HCT116 (cell line): ENCODE measurements at regions not wholly inside any gene's neighbourhood (a gene's known extent, or its start where the extent isn't known, plus 50 kb on each side); places are given as distances from the start of the nearest gene placed in this dataset.

Source experiments
- ATAC-seq: fragments of 200-7000 bp; cut with Tn5 transposase; 2 replicates; pipeline ENCODE4 v1.9.1; 2020; ENCODE audit warnings: mild to moderate bottlenecking, moderate library complexity
- BruUV-seq: library from RNA; stranded (reverse); fragments of 400-500 nt; replicated peaks from 2 replicates; lab custom pipeline; 2021; lab: Mats Ljungman, UMichigan
- CTCF ChIA-PET: fragments of 300-600 bp; sonication (Branson Sonifier 250); formaldehyde crosslinking; loops from one replicate; lab custom pipeline; 2021; ENCODE audit warnings: antibody characterized with exemption; lab: Charles Lee
- POLR2A ChIA-PET: fragments of 300-600, 350-600 bp; sonication (Branson Sonifier 250); formaldehyde crosslinking; loops from one replicate; lab custom pipeline; 2021; ENCODE audit warnings: antibody characterized with exemption; lab: Charles Lee
- RAD21 ChIA-PET, 2 experiments: fragments of 300-600 bp; sonication (Branson Sonifier 250); formaldehyde crosslinking; loops; one replicate each; lab custom pipeline; 2023; ENCODE audit warnings: low total read pairs in 2 of 2; ENCODE audit not compliant: uncharacterized antibody in 2 of 2, unreplicated experiment in 2 of 2, low non-redundant PET in 1 of 2; lab: Charles Lee
- DNase-seq: peaks from one replicate; pipeline ENCODE4 v3.0.0-alpha.2; 2010; ENCODE audit warnings: low read depth, low spot score
- H2AFZ ChIP-seq: fragments of 200-600 bp; shearing (Covaris generic), sonication (generic); 2 replicates; pipeline ENCODE4 v1.6.1; 2017; ENCODE audit warnings: low read depth, mixed run types, mixed read lengths, antibody characterized with exemption, low read length; ENCODE audit not compliant: poor library complexity, severe bottlenecking
- H3K27ac ChIP-seq: 2 replicates; pipeline ENCODE4 v1.5.1; 2012; ENCODE audit warnings: low read depth, low read length
- H3K27me3 ChIP-seq: fragments of 200-600 bp; sonication (generic); 2 replicates; pipeline ENCODE4 v1.6.1; 2016; ENCODE audit warnings: mixed run types, low read length, mixed read lengths; ENCODE audit not compliant: insufficient read depth
- H3K36me3 ChIP-seq, 2 experiments: fragments of 200-500 bp in 1 of 2; fragments of 200-600 bp in 1 of 2; sonication (Bioruptor generic) in 1 of 2; sonication (generic) in 1 of 2; 2 replicates each; pipeline versions ENCODE4 v1.5.1 to v1.6.1; 2014 to 2016; ENCODE audit warnings: low read length in 2 of 2, inconsistent platforms in 1 of 2, mixed read lengths in 1 of 2, mixed run types in 1 of 2; ENCODE audit not compliant: insufficient read depth in 2 of 2, control insufficient read depth in 1 of 2
- H3K4me1 ChIP-seq, 2 experiments: fragments of 200-600 bp in 1 of 2; sonication (generic) in 1 of 2; 2 replicates each; pipeline versions ENCODE4 v1.5.1 to v1.6.1; 2012 to 2017; ENCODE audit warnings: low read length in 2 of 2, inconsistent platforms in 1 of 2, mild to moderate bottlenecking in 1 of 2, mixed read lengths in 1 of 2, mixed run types in 1 of 2, moderate library complexity in 1 of 2; ENCODE audit not compliant: insufficient read depth in 2 of 2, control insufficient read depth in 1 of 2
- H3K4me2 ChIP-seq: fragments of 200-600 bp; sonication (generic); 2 replicates; pipeline ENCODE4 v1.6.1; 2017; ENCODE audit warnings: mixed run types, low read length, mixed read lengths
- H3K4me3 ChIP-seq, 2 experiments: fragments of 200-600 bp in 1 of 2; sonication (generic) in 1 of 2; replicated peaks in 1 of 2; 2 replicates each; pipeline ENCODE4 v1.5.1; 2011 to 2016; ENCODE audit warnings: low read length in 2 of 2, control low read depth in 1 of 2, low read depth in 1 of 2, mild to moderate bottlenecking in 1 of 2, mixed read lengths in 1 of 2, mixed run types in 1 of 2
- H3K79me2 ChIP-seq: fragments of 200-600 bp; sonication (generic); 2 replicates; pipeline ENCODE4 v1.6.1; 2017; ENCODE audit warnings: mild to moderate bottlenecking, mixed run types, low read length, moderate library complexity, mixed read lengths; ENCODE audit not compliant: insufficient read depth
- H3K9ac ChIP-seq: fragments of 200-600 bp; sonication (generic); 2 replicates; pipeline ENCODE4 v1.6.1; 2016; ENCODE audit warnings: low read length, mixed read lengths
- H3K9me2 ChIP-seq: fragments of 200-600 bp; sonication (generic), shearing (Covaris generic); 2 replicates; pipeline ENCODE4 v1.6.1; 2017; ENCODE audit warnings: mixed run types, mild to moderate bottlenecking, moderate library complexity; ENCODE audit not compliant: insufficient read depth
- H3K9me3 ChIP-seq, 2 experiments: fragments of 200-500 bp in 1 of 2; fragments of 200-600 bp in 1 of 2; sonication (Bioruptor generic) in 1 of 2; sonication (generic) in 1 of 2; 2 replicates each; pipeline ENCODE4 v1.6.1; 2014 to 2017; ENCODE audit warnings: low read length in 2 of 2, mixed read lengths in 2 of 2, inconsistent platforms in 1 of 2, low read depth in 1 of 2, mild to moderate bottlenecking in 1 of 2, mixed run types in 1 of 2, moderate library complexity in 1 of 2; ENCODE audit not compliant: control insufficient read depth in 1 of 2, insufficient read depth in 1 of 2
- H4K20me1 ChIP-seq: fragments of 200-600 bp; sonication (generic), shearing (Covaris generic); 2 replicates; pipeline ENCODE4 v1.6.1; 2017; ENCODE audit warnings: mixed run types, mild to moderate bottlenecking, moderate library complexity; ENCODE audit not compliant: insufficient read depth
- EGR1 ChIP-seq: IDR thresholded peaks from 2 replicates; pipeline ENCODE4 v1.6.1; 2012; ENCODE audit warnings: low read depth
- JUND ChIP-seq: IDR thresholded peaks from 2 replicates; pipeline ENCODE4 v1.6.1; 2012
- MAX ChIP-seq: IDR thresholded peaks from 2 replicates; pipeline ENCODE4 v1.6.1; 2012
- POLR2AphosphoS5 ChIP-seq: IDR thresholded peaks from 2 replicates; pipeline ENCODE4 v1.6.1; 2011; ENCODE audit warnings: mild to moderate bottlenecking, low read depth, low read length, moderate library complexity
- SP1 ChIP-seq: IDR thresholded peaks from 2 replicates; pipeline ENCODE4 v1.6.1; 2012; ENCODE audit warnings: low read depth
- YY1 ChIP-seq: IDR thresholded peaks from 2 replicates; pipeline ENCODE4 v1.6.1; 2011; ENCODE audit warnings: low read length, low read depth, moderate library complexity, mild to moderate bottlenecking; ENCODE audit not compliant: insufficient replicate concordance; ENCODE audit errors: extremely low read depth
- intact Hi-C: fragments of 100-400 bp; cut with micrococcal nuclease; formaldehyde crosslinking; loops from 2 replicates; pipeline ENCODE4 v1.10.0; 2022
- TF ChIP-seq, protein P1 (sequence below), 3 experiments: fragments of 200-600 bp in 1 of 3; sonication (generic) in 1 of 3; IDR thresholded peaks in 2 of 3; conservative IDR thresholded peaks in 1 of 3; 2 replicates each; pipeline ENCODE4 v1.5.1; 2012 to 2017; ENCODE audit warnings: low read depth in 2 of 3, low read length in 2 of 3, antibody characterized with exemption in 1 of 3, borderline replicate concordance in 1 of 3, control low read depth in 1 of 3, mild to moderate bottlenecking in 1 of 3, mixed read lengths in 1 of 3, mixed run types in 1 of 3, moderate library complexity in 1 of 3; ENCODE audit not compliant: insufficient read depth in 1 of 3

- ChIA-PET RAD21 (no interaction called here), POLR2A (no interaction called here), CTCF (interaction anchor here (1.0 kb wide), 1 partner anchor 18 kb away, joined by 3 read pairs; no protein-coding TSS in a partner anchor)
- H3K4me2 ChIP-seq = no peak overlapping the region
- ATAC-seq = peak; percentile 66
- DNase-seq = peak; percentile 7
- H3K9ac ChIP-seq = no peak overlapping the region
- no peaks in the 10 kb centered on the region for H3K9me3 ChIP-seq
- no peaks in the 10 kb centered on the region for H3K79me2 ChIP-seq
- H2AFZ ChIP-seq = no peak overlapping the region
- H3K27ac ChIP-seq = no peak overlapping the region
- no peak overlapping the region for H3K4me3 ChIP-seq
- TF ChIP-seq POLR2AphosphoS5 = no peak
- no peak for TF ChIP-seq MAX
- TF ChIP-seq, protein P1, sequence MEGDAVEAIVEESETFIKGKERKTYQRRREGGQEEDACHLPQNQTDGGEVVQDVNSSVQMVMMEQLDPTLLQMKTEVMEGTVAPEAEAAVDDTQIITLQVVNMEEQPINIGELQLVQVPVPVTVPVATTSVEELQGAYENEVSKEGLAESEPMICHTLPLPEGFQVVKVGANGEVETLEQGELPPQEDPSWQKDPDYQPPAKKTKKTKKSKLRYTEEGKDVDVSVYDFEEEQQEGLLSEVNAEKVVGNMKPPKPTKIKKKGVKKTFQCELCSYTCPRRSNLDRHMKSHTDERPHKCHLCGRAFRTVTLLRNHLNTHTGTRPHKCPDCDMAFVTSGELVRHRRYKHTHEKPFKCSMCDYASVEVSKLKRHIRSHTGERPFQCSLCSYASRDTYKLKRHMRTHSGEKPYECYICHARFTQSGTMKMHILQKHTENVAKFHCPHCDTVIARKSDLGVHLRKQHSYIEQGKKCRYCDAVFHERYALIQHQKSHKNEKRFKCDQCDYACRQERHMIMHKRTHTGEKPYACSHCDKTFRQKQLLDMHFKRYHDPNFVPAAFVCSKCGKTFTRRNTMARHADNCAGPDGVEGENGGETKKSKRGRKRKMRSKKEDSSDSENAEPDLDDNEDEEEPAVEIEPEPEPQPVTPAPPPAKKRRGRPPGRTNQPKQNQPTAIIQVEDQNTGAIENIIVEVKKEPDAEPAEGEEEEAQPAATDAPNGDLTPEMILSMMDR (IDR thresholded peaks at IDR 0.05 in 2 of 3, conservative IDR thresholded peaks at IDR 0.05 in 1 of 3; ENCODE audit: borderline replicate concordance in 1 of 3, insufficient read depth in 1 of 3, low read depth in 2 of 3, low read length in 2 of 3) = peak in 2 of 3 experiments; percentile 44 to 47; a peak in 4 of 6 replicates
- no peak for TF ChIP-seq JUND
- no peak for TF ChIP-seq YY1
- TF ChIP-seq, all 23 proteins: peak for 1
- intact Hi-C loops = no loop called here
- Histone ChIP-seq H3K9me2 (no peaks in the 10 kb centered on the region), H3K4me1 (no peaks in the 10 kb centered on the region), H3K36me3 (no peaks in the 10 kb centered on the region), H3K27me3 (no peaks in the 10 kb centered on the region), H4K20me1 (no peaks in the 10 kb centered on the region)
- BruUV-seq = no TSS peak
These were observed 395.4 kb downstream of the DTWD2 start for GRCh38 chr5:118593003-118593328.

- ChIA-PET CTCF (interaction anchor here (1.0 kb wide), 1 partner anchor 19 kb away, joined by 3 read pairs; no protein-coding TSS in a partner anchor), POLR2A (no interaction called here), RAD21 (no interaction called here)
- no peak overlapping the region for H3K4me2 ChIP-seq
- no peaks in the 10 kb centered on the region for H3K79me2 ChIP-seq
- H3K27ac ChIP-seq = no peak overlapping the region
- no peaks in the 10 kb centered on the region for H3K9me2 ChIP-seq
- intact Hi-C loops = no loop called here
- H3K36me3 ChIP-seq = no peaks in the 10 kb centered on the region
- no peak overlapping the region for H2AFZ ChIP-seq
- BruUV-seq = no TSS peak
- ATAC-seq (no peak), DNase-seq (no peak)
- H3K4me1 ChIP-seq = no peaks in the 10 kb centered on the region
- H4K20me1 ChIP-seq = no peaks in the 10 kb centered on the region
- no peak overlapping the region for H3K4me3 ChIP-seq
- H3K9ac ChIP-seq = no peak overlapping the region
- TF ChIP-seq SP1 (no peak), EGR1 (no peak), MAX (no peak), JUND (no peak)
- H3K27me3 ChIP-seq = no peaks in the 10 kb centered on the region
- H3K9me3 ChIP-seq = no peaks in the 10 kb centered on the region
These were observed 395.9 kb downstream of the DTWD2 start for GRCh38 chr5:118592229-118593002.
